GM18951 (cell line): ENCODE measurements at regions not wholly inside any gene's neighbourhood (a gene's known extent, or its start where the extent isn't known, plus 50 kb on each side); places are given as distances from the start of the nearest gene placed in this dataset.

Experiments
- POLR2A ChIP-seq: IDR thresholded peaks from 4 replicates; pipeline ENCODE4 v1.6.1; 2011; ENCODE audit warnings: mild to moderate bottlenecking; ENCODE audit not compliant: insufficient read length, insufficient read depth; ENCODE audit errors: extremely low read depth
- in situ Hi-C: fragments of 300-500 bp; cut with MboI; formaldehyde crosslinking; loops from one replicate; pipeline ENCODE4 v1.12.0; 2022; ENCODE audit warnings: low sequenced_read_pairs, mixed read lengths, inconsistent platforms; ENCODE audit not compliant: unreplicated experiment

DNA sequence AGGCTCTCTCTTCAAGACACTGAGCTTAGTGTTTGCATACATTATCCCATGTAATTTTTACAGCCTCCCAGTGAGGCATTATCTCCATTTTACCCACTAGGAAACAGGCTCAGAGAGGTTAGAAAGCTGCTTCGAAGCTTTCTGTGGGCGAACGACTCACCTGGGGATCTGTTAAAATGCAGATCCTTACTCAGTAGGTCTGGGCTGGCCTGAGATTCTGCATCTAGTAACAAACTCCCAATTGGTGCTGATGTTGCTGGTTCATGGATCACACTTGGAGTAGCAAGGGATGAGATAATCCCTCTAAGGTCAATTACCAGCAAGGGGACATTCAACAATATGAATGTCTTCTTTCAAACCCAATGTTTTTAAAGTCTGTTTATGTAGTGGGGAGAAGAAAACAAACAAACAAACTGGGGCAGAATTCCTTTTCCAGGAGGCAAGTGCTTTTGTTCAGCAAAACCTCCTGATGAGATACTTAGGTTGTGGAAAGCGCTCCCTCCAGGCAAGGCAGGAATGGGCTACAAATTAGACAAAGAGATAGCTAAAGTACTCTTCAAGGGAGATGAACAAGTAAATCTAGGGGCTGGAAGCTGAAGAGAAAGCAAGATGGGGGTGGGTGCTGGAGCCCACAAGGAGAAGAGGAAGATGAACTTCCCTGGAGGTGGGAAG lies 311.9 kb downstream of the SHQ1 start:
- no peak for TF ChIP-seq POLR2A
- in situ Hi-C loops, result no loop called here

DNA sequence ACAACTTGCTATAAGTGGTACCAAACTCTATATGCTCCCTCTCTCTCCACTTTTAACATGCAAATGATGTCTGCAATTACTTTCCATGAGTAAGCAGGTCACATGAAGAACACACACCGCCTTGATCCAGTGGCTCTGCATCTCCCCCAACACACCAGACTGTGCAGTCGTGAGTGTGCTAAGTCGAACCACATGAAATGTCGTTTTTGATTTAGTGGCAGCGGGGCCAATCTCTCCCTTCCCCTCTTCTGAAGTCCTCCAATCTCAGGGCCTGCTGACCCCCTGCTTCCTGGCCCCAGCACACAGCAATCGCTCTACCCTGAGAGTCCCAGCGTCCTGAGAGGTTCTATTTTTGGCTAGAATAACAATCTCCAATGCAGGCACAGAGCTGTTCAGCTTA lies 312.5 kb downstream of the SHQ1 start:
- in situ Hi-C loops, result no loop called here
- no peak for TF ChIP-seq POLR2A

DNA sequence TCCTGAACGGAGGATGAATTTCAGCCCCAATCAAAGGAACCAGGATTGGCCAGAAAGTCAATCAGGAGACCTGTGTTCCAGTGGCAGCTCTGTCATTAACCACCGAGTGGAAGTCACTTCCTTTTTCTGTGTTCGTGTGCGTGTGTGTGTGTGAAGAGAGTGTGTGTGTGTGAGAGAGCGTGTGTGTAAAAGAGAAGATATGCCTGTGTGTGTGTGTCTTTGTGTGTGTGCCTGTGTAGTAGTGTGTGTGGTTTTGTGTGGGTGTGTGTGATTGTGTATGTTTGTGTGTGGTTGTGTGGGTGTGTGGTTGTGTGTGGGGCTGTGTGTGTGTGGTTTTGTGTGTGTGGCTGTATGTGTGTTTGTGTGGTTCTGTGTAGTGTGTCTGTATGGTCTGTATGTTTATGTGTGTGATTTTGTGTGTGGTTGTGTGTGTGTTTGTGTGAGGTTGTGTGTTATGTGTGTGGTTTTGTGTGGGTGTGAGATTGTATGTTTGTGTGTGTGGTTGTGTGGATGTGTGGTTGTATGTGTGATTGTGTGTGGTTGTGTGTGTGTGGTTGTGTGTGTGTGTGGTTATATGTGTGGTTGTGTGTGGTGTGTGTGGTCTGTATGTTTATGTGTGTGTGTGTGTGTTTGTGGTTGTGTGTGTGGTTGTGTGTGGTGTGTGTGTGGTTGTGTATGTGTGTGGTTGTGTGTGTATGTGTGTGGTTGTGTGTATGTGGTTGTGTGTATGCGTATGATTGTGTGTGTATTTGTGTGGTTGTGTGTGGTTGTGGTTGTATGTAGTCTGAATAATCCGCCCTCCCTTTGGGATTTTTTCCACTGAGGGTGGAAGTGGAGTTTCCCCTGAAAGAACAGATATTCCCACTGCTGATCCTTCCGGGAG lies 314.4 kb downstream of the SHQ1 start:
- in situ Hi-C loops, result no loop called here
- no peak for TF ChIP-seq POLR2A

DNA sequence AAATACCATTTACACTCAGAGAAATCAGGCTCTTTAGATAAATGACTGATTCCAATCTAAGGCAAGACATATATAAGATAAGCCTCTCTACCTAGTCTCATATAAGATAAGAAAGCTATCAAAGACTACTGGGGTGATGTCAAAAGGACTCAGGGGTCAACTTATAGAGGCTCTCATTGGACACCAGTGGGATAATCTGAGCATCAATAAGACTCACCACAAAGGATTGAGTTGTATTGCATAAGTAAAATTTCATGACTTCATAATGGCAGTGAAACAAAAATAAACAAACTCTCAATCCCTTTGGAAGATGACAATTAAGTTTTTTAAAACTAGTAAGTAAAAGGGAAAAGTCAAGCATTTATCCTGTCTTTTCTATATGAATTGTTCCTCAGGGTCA lies 317.8 kb downstream of the SHQ1 start:
- no peak for TF ChIP-seq POLR2A
- in situ Hi-C loops, result no loop called here

DNA sequence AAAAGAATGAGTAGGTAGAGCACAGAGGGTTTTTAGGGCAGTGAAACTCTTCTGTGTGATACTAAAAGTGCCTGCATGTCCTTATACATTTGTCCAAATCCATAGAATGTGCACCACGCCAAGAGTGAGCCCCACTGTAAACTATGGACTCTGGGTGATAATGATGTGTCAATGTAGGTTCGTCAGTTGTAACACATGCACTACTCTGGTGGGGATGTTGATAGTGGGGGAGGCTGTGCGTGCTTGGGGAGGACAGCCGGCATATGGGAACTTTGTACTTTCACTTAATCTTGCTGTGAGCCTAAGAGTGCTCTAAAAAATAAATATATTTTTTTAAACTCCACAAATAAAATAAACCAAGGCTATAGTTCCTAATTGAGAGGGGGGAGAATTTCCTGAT lies 319.2 kb downstream of the SHQ1 start:
- no peak for TF ChIP-seq POLR2A
- in situ Hi-C loops, result no loop called here

DNA sequence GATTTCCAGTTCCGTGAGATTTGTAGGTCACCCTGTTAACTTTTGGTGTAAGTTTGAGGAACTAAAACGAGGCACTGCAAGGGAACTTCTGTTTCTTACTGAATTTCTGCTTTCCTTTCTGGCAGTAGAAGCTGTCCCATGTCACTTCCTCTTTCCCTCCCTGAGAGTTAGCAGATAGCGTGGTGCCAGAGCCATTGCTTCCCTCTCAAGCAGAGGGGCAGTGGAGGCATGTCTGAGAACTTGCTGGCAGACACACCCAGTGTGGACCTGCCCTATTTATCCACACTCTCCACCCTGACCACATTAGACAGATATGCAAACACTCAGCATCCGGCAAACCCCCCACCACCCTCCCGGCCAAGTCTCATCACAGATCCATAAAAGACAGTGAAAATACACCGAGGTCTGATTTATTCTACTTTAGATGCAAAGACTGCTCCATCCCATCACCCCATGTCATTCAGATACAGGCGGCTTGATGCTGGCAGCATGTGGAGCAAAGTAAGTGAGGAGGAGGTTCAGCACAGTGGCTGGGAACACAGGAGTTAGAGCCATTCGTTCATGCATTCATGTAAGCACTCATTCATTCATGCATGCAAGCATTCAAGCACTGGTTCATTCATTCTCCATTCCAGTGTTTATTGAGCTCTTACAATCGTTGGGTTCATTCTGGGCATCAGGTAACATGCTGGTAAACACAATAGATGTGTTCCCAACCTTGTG lies 324.7 kb downstream of the SHQ1 start:
- in situ Hi-C loops, result no loop called here
- no peak for TF ChIP-seq POLR2A

DNA sequence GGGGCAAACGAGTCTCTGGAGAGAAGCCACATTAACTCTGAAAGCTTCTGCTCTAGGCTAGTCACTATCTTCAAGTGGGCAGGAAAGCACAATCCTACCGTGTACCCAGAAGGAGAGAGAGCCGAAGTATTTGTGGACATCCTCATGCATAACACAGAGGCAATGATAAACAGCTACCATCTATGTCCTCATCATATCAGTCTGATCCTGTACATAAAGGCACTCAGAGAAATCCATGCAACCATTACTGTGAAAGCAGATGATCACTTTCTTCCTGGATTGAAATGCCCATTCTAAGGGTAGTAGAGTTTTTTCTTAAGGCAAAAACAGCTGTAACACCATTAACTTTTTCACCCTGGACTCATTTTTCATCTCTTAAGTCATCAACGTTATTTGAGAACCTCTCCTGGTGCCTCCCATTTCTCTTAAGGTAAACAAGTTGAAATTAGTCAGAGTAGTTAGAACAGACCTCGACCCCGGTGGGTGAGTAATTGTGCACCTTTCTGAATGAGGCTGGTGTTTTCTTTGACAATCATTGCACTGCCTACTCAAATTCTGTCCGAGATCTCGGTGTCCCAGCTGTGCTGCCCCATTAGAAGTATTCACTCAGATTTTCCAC lies 327.4 kb downstream of the SHQ1 start:
- no peak for TF ChIP-seq POLR2A
- in situ Hi-C loops, result no loop called here

DNA sequence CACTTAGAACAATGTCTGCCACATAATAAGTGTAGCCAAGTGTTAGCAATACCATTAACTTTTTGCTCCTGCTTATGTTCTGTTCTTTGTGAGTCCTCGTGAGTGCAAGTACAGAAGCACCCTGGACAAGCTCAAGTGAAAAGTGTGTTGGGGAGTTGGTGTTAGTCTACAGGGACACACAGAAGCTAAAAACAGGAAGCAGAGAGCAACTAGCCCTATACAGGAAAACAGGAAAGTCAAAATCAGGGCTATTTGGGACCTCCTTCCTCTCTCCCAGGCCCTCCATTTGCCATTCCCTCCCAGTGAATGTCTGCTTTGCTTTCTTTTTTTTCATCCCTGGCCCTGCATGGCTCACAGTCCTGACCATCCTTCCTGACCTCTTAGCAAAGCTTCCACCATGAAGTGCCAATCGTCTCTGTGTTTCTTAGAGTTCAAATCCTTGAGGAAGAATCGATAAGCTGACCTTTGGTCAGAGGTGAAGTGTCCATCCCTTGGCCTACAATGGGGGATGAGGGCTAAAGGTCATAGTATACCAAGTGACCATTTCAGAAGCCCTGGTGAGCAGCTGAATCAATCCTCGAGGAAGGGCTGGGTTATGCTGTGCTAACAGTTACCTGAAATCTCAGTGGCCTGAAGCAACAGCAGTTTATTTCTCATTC lies 328.2 kb downstream of the SHQ1 start:
- TF ChIP-seq POLR2A, result no peak
- in situ Hi-C loops, result no loop called here

DNA sequence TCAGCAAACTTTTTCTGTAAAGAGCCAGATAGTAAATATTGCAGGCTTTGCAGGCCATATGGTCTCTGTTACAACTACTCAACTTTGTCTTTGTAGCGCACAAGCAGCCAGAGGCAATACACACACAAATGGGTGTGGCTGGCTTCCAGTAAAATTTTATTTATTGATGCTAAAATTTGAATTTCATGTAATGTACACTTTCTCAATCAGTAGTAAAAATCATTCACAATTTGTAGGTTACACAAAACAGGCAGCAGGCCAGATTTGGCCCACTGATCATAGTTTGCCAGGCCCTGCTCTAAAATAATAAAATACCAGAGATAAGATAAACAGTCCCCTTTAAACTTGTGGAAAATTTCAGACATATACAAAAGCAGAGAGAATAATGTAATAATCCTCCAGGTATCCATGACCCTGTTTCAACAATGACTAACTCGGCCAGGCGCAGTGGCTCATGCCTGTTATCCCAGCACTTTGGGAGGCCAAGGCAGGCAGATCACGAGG lies 330.3 kb downstream of the SHQ1 start:
- in situ Hi-C loops, result no loop called here
- TF ChIP-seq POLR2A, result no peak

DNA sequence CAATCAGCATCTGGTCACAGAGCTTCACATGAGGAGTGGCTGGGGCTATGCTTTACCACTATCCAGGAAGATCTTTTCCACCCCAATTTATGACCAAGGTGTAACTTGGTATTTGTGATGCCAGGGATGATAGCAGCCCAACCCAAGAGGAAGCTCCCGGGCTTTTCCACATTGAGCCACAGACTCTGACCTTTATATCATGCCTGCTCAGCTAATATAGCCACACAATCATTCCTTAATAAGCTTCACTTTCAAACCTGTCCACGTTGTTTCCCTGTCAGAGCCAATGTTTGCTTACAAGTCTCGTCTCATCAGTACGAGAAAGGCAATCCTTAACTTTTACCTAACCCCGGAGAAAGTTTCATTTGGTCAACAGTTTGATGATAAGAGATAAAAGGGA lies 330.9 kb downstream of the SHQ1 start:
- in situ Hi-C loops, result no loop called here

DNA sequence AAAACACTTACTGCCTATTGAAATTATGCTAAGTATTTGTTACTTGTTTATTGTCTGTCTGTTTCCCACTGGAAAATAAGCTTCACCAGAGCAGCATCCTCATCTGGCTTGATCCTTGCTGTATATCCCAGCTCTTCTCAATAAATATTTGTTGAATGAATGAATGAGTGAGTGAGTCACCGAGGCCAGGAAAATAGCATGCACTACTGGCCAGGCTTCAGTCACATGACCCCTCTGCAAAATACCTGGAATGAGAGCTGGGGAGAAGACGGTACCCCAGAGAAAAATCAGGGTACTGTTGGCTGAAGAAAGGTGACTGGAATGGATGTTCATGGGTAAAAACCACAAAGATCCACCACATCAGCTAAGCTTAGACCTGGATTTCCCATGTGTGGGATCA lies 331.9 kb downstream of the SHQ1 start:
- in situ Hi-C loops, result no loop called here
- TF ChIP-seq POLR2A, result no peak

More for the DNA sequence above, 330.9 kb downstream of the SHQ1 start:
- no peak for TF ChIP-seq POLR2A

DNA sequence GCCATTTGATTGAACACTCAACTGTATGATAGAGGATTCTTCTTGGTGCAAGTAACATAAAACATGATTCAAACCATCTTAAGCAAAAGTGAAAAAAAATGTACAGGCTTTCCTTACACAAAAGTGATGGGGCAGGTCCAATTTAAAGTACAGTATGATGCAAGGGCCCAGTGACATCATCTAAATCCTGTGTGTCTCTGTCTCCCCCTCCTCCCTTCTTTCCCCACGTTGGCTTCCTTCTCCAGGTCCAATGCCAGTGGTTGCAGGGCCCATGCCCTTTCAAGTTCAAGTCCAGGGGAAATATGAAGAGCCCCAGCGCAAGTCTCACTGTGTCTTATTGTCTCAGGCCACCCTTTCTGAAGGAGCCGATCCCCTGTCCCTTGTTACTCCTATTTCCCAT lies 332.3 kb downstream of the SHQ1 start:
- in situ Hi-C loops, result no loop called here
- TF ChIP-seq POLR2A, result no peak
